ENCODE measurements at regions not wholly inside any gene's neighbourhood (a gene's known extent, or its start where the extent isn't known, plus 50 kb on each side); places are given as distances from the start of the nearest gene placed in this dataset.

DNA sequence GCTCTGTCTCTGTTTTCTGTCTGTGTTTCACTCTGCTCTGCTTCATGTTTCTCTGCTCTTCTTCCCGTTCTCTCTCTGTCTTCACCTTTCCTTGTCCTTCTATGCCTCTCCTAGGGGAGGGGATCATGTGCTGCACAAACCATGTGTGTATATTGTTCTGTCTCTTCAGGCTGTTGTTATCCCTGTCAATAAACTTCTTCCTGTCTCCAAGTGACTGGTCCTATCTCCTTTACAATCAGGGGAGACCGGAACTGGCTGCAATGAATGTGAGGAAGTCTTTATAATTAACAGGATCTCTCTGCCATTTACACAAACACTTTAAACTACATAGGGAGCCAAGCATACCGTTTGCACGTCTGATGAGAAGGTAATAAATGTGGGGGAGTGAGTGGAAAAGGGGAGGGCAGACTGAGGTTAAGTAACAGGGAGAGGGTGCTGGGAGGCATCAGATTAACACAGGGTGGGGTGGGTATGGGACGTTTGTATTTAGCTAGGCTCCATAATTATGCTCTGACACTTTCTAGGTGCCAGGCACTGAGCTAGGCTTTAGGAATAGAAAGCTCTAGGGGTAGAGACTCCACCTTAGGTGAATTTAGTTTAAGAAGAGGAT, 626.1 kb downstream of the DHX35 start:
- TF ChIP-seq, protein P1, sequence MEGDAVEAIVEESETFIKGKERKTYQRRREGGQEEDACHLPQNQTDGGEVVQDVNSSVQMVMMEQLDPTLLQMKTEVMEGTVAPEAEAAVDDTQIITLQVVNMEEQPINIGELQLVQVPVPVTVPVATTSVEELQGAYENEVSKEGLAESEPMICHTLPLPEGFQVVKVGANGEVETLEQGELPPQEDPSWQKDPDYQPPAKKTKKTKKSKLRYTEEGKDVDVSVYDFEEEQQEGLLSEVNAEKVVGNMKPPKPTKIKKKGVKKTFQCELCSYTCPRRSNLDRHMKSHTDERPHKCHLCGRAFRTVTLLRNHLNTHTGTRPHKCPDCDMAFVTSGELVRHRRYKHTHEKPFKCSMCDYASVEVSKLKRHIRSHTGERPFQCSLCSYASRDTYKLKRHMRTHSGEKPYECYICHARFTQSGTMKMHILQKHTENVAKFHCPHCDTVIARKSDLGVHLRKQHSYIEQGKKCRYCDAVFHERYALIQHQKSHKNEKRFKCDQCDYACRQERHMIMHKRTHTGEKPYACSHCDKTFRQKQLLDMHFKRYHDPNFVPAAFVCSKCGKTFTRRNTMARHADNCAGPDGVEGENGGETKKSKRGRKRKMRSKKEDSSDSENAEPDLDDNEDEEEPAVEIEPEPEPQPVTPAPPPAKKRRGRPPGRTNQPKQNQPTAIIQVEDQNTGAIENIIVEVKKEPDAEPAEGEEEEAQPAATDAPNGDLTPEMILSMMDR (IDR thresholded peaks at IDR 0.05; ENCODE audit: low read depth, low read length, poor library complexity, severe bottlenecking) = no peak
- no peak for TF ChIP-seq EZH2phosphoT487 (IDR thresholded peaks at IDR 0.05; ENCODE audit: borderline replicate concordance, low read length)

Measured in DOHH2 (cell line).